ENCODE measurements at regions not wholly inside any gene's neighbourhood (a gene's known extent, or its start where the extent isn't known, plus 50 kb on each side); places are given as distances from the start of the nearest gene placed in this dataset.

DNA sequence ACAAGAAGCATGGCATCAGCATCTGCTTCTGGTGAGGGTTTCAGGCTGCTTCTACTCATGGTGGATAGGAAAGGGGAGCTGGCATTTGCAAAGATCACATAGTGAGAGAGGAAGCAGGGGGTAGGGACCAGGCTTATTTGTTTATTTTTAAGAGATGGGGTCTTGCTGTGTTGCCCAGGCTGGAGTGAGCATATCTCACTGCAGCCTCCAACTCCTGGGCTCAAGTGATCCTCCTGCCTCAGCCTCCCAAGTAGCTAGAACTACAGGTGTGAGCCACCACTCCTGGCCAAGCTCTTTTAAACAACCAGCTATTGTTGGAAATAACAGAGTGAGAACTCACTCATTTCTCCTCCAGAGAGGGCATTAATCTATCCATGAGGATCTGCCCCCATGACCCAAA lies 138.8 kb upstream of the FOXN2 start:
- no peak for DNase-seq (ENCODE audit: low read depth)
- in situ Hi-C loops (cut with HindIII; ENCODE audit: low sequenced_read_pairs) = no loop called here
- TF ChIP-seq, protein P1, sequence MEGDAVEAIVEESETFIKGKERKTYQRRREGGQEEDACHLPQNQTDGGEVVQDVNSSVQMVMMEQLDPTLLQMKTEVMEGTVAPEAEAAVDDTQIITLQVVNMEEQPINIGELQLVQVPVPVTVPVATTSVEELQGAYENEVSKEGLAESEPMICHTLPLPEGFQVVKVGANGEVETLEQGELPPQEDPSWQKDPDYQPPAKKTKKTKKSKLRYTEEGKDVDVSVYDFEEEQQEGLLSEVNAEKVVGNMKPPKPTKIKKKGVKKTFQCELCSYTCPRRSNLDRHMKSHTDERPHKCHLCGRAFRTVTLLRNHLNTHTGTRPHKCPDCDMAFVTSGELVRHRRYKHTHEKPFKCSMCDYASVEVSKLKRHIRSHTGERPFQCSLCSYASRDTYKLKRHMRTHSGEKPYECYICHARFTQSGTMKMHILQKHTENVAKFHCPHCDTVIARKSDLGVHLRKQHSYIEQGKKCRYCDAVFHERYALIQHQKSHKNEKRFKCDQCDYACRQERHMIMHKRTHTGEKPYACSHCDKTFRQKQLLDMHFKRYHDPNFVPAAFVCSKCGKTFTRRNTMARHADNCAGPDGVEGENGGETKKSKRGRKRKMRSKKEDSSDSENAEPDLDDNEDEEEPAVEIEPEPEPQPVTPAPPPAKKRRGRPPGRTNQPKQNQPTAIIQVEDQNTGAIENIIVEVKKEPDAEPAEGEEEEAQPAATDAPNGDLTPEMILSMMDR (IDR thresholded peaks at IDR 0.05; ENCODE audit: low read depth, low read length, missing control alignments) = no peak
- H3K4me3 ChIP-seq (ENCODE audit: low read depth, low read length) = no peak overlapping the region

DNA sequence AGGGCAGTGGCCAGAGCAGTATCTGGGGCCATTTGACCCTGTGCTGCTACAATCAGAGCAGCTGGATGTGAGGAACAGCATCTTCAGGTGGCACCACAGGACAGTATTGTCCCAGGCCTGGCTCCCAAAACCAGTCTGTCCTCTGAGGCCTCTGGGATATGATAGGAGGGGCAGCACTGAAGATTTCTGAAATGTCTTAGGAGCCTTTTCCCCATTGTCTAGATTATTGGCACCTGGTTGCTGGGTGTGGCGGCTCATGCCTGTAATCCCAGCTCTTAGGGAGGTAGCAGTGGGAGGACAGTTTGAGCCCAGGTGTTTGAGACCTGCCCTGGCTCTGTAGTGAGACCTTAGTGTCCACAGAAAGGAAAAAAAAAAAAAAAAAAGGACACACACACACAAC lies 137.6 kb upstream of the FOXN2 start:
- in situ Hi-C loops (cut with HindIII; ENCODE audit: low sequenced_read_pairs) = no loop called here
- no peak for DNase-seq (ENCODE audit: low read depth)
- TF ChIP-seq, protein P1 (IDR thresholded peaks at IDR 0.05; ENCODE audit: low read depth, low read length, missing control alignments) = no peak
- H3K4me3 ChIP-seq (ENCODE audit: low read depth, low read length) = no peak overlapping the region

DNA sequence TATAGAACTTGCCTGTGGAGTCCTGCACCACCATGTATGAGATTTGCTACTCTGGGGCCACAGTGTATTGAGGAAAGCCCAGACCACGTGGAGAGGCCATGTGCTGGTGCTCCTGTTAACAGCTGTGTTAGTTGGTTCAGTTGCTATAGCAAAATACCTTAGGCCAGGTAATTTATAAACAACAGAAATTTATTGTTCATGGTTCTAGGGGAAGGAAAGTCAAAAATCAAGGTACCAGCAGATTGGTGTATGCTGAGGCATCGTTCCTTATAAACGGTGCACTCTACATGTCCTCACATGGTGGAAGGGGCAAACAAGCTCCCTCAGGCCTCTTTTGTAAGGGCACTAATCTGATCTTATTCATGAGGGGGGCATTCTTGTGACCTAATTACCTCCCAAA lies 135.9 kb upstream of the FOXN2 start:
- in situ Hi-C loops (cut with HindIII; ENCODE audit: low sequenced_read_pairs) = no loop called here
- no peak for DNase-seq (ENCODE audit: low read depth)
- no peak overlapping the region for H3K4me3 ChIP-seq (ENCODE audit: low read depth, low read length)
- TF ChIP-seq, protein P1 (IDR thresholded peaks at IDR 0.05; ENCODE audit: low read depth, low read length, missing control alignments) = no peak

DNA sequence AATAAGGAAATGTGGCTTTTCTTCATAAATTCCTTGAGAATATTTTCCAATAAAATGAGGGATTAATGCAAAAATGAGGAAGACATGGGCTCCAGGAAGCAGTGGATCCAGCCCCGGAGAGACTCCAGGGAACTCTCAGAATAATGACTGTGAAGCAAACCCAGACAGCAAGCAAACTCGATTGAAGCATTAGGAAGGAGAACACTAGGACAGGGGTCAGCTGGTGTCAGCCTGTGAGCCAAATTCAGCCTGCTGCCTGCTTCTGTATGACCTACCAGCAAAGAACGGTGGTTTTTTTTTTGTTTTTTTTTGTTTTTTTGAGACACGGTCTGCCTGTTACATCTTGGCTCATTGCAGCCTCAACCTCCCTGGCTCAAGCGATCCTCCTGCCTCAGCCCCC lies 133.9 kb upstream of the FOXN2 start:
- TF ChIP-seq, protein P1 (IDR thresholded peaks at IDR 0.05; ENCODE audit: low read depth, low read length, missing control alignments) = no peak
- no peak overlapping the region for H3K4me3 ChIP-seq (ENCODE audit: low read depth, low read length)
- DNase-seq (ENCODE audit: low read depth) = no peak
- in situ Hi-C loops (cut with HindIII; ENCODE audit: low sequenced_read_pairs) = no loop called here

DNA sequence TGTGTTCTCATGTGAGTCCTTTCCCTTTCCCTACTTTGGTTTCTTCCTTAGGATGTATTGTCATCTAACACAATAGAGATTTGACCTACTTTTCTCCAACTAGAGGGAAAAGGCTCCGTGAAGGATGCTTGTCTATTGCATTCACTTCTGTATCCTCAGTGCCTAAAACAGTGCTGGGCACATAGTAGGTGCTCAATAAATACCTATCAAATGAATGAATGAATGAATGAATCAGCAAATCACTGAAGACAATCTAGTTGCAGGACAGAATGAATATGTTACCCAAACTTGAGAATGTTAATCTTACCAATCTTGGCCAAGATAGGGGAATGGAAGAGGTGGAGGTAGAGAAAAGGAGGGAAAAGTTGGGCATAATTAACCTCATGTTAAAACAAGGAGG lies 131.2 kb upstream of the FOXN2 start:
- DNase-seq (ENCODE audit: low read depth) = no peak
- in situ Hi-C loops (cut with HindIII; ENCODE audit: low sequenced_read_pairs) = no loop called here

DNA sequence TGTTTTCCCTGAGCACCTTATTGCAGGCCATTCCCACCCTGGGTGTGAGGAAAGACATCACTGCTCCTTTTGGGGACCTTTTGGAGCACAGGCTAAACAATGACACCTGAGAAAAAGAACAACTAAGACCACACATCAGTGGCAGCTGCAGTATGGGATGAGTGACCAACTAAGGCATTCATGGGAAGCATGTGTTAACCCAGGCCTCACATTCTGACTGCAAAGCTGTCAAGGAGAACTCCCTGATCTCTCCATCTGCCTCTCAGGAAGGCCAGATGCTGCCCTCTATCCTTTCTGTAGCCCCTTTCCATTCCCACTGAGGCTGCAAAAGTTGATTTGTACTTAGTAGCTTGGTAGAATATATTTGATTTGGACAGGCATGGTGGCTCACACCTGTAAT lies 130.5 kb upstream of the FOXN2 start:
- H3K4me3 ChIP-seq (ENCODE audit: low read depth, low read length) = no peak overlapping the region
- in situ Hi-C loops (cut with HindIII; ENCODE audit: low sequenced_read_pairs) = no loop called here
- TF ChIP-seq, protein P1 (IDR thresholded peaks at IDR 0.05; ENCODE audit: low read depth, low read length, missing control alignments) = no peak
- no peak for DNase-seq (ENCODE audit: low read depth)

More for the DNA sequence above, 131.2 kb upstream of the FOXN2 start:
- H3K4me3 ChIP-seq (ENCODE audit: low read depth, low read length) = no peak overlapping the region
- TF ChIP-seq, protein P1 (IDR thresholded peaks at IDR 0.05; ENCODE audit: low read depth, low read length, missing control alignments) = no peak

DNA sequence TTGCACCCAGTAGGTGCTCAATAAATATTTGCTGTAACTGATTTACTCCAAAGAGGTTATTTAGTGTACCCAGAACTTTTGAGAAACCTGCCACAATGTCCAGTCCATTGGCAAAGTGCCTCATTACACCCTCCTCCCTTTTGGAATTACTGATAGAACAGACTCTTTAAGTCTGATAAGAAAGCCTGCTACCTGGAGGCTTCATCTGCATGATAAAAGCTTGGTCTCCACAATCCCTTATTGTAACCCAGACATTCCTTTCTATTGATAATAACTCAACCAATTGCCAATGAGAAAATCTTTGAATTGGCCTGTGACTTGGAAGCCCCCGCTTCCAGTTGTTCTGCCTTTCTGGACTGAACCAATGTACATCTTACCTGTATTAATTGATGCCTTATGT lies 127.0 kb upstream of the FOXN2 start:
- in situ Hi-C loops (cut with HindIII; ENCODE audit: low sequenced_read_pairs) = no loop called here
- no peak overlapping the region for H3K4me3 ChIP-seq (ENCODE audit: low read depth, low read length)
- no peak for DNase-seq (ENCODE audit: low read depth)
- TF ChIP-seq, protein P1 (IDR thresholded peaks at IDR 0.05; ENCODE audit: low read depth, low read length, missing control alignments) = no peak
